ENCODE measurements at regions not wholly inside any gene's neighbourhood (a gene's known extent, or its start where the extent isn't known, plus 50 kb on each side); places are given as distances from the start of the nearest gene placed in this dataset.

GRCh38 chr4:189364032-189364449 is 576.6 kb upstream of the FRG1 start:
- DNase-seq (ENCODE audit: low read depth) = no peak

GRCh38 chr4:189365451-189365850 is 575.2 kb upstream of the FRG1 start:
- TF ChIP-seq CTCF (conservative IDR thresholded peaks at IDR 0.05; ENCODE audit: low read length) = no peak

More at GRCh38 chr4:189364032-189364449, 576.6 kb upstream of the FRG1 start:
- H3K4me3 ChIP-seq (ENCODE audit: low read length) = no peak overlapping the region
- TF ChIP-seq CTCF (conservative IDR thresholded peaks at IDR 0.05; ENCODE audit: low read length) = no peak

GRCh38 chr4:189367832-189368231 is 572.8 kb upstream of the FRG1 start:
- DNase-seq (ENCODE audit: low read depth) = no peak
- TF ChIP-seq CTCF (conservative IDR thresholded peaks at IDR 0.05; ENCODE audit: low read length) = no peak
- no peak overlapping the region for H3K4me3 ChIP-seq (ENCODE audit: low read length)

More at GRCh38 chr4:189365451-189365850, 575.2 kb upstream of the FRG1 start:
- DNase-seq (ENCODE audit: low read depth) = no peak
- no peak overlapping the region for H3K4me3 ChIP-seq (ENCODE audit: low read length)

- DNase-seq (ENCODE audit: low read depth) = no peak
- no peak overlapping the region for H3K4me3 ChIP-seq (ENCODE audit: low read length)
- no peak for TF ChIP-seq CTCF (conservative IDR thresholded peaks at IDR 0.05; ENCODE audit: low read length)
These were observed 566.5 kb upstream of the FRG1 start for GRCh38 chr4:189374176-189374575.

GRCh38 chr4:189376901-189377300 is 563.8 kb upstream of the FRG1 start:
- TF ChIP-seq CTCF (conservative IDR thresholded peaks at IDR 0.05; ENCODE audit: low read length) = no peak
- H3K4me3 ChIP-seq (ENCODE audit: low read length) = no peak overlapping the region
- DNase-seq (ENCODE audit: low read depth) = no peak

GRCh38 chr4:189377569-189377968 is 563.1 kb upstream of the FRG1 start:
- no peak for DNase-seq (ENCODE audit: low read depth)
- TF ChIP-seq CTCF (conservative IDR thresholded peaks at IDR 0.05; ENCODE audit: low read length) = no peak
- no peak overlapping the region for H3K4me3 ChIP-seq (ENCODE audit: low read length)

GRCh38 chr4:189385098-189385497 is 555.6 kb upstream of the FRG1 start:
- no peak for DNase-seq (ENCODE audit: low read depth)
- no peak for TF ChIP-seq CTCF (conservative IDR thresholded peaks at IDR 0.05; ENCODE audit: low read length)
- no peak overlapping the region for H3K4me3 ChIP-seq (ENCODE audit: low read length)

Measured in AG10803 (cell line).